ENCODE measurements at regions not wholly inside any gene's neighbourhood (a gene's known extent, or its start where the extent isn't known, plus 50 kb on each side); places are given as distances from the start of the nearest gene placed in this dataset.

DNA sequence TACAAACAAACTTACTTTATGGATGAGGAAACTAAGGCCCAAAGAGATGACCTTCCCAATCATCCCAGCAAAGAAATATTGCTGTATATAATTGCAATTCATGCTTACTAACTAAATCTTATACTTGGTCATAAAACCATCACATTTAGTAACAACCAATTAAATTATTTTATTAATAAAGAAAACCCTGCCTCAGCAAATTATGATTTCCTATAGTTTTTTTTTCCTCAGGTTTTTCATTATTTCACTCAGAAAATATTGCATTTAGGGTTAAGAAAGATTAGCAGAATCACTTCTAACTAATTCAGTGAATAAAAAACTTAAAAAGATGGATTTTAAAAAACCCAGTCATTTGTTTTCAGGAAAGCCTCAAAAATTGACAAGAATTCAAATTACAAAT is 86.5 kb upstream of the GADL1 start:
- Histone ChIP-seq H3K27ac (no peak overlapping the region), H3K9me3 (no peaks in the 10 kb centered on the region), H3K36me3 (no peaks in the 10 kb centered on the region), H3K27me3 (no peaks in the 10 kb centered on the region), H3K4me1 (ENCODE audit: insufficient read depth) (no peaks in the 10 kb centered on the region), H3K4me3 (no peak overlapping the region)
- intact Hi-C loops (cut with DNase I) = no loop called here
- no peak for DNase-seq
- TF ChIP-seq, protein P1, sequence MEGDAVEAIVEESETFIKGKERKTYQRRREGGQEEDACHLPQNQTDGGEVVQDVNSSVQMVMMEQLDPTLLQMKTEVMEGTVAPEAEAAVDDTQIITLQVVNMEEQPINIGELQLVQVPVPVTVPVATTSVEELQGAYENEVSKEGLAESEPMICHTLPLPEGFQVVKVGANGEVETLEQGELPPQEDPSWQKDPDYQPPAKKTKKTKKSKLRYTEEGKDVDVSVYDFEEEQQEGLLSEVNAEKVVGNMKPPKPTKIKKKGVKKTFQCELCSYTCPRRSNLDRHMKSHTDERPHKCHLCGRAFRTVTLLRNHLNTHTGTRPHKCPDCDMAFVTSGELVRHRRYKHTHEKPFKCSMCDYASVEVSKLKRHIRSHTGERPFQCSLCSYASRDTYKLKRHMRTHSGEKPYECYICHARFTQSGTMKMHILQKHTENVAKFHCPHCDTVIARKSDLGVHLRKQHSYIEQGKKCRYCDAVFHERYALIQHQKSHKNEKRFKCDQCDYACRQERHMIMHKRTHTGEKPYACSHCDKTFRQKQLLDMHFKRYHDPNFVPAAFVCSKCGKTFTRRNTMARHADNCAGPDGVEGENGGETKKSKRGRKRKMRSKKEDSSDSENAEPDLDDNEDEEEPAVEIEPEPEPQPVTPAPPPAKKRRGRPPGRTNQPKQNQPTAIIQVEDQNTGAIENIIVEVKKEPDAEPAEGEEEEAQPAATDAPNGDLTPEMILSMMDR (IDR thresholded peaks at IDR 0.05) = no peak
- no peak for TF ChIP-seq POLR2A (IDR thresholded peaks at IDR 0.05)
- TF ChIP-seq EP300 (IDR thresholded peaks at IDR 0.05) = no peak

DNA sequence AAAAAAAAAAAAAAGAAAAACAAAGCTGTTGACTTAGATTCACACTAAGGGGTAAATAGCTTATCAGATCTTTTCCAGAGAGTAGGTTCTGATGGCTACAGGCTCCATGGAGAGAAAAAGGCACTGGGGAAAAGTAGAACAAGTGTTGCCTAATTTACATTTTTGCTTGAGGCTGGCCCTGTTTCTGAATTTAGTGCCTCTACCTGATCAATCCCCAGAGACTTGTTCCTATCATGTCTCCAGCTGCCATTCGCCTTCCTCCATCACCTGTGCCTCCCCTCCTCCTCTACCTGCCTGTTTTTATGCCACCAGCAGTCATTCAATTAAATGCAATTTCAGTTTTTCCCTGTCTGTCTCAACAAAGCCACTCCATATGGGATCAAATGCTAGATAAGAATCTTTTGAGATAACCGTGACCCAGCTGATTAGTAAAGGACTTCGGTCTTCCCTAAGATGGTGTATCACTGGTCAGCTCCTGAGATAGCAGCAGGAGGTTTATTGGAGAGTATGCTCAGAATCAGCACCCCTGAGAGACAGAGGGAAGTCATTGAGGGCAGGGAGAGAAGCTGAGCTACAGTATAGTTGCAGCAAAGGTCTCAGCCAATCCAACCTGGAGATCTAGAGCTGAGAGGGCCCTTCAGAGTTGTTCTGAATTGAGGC is 88.1 kb upstream of the GADL1 start:
- Histone ChIP-seq H3K4me3 (no peak overlapping the region), H3K27ac (no peak overlapping the region), H3K27me3 (no peaks in the 10 kb centered on the region), H3K4me1 (ENCODE audit: insufficient read depth) (no peaks in the 10 kb centered on the region), H3K9me3 (no peaks in the 10 kb centered on the region), H3K36me3 (no peaks in the 10 kb centered on the region)
- WGBS, 3 donors = 92 to 96% (median 93%) methylated on average over 3 of the region's 3 CpGs
- no peak for DNase-seq
- intact Hi-C loops (cut with DNase I) = no loop called here
- TF ChIP-seq, protein P1 (IDR thresholded peaks at IDR 0.05) = no peak
- no peak for TF ChIP-seq EP300 (IDR thresholded peaks at IDR 0.05)
- no peak for TF ChIP-seq POLR2A (IDR thresholded peaks at IDR 0.05)

DNA sequence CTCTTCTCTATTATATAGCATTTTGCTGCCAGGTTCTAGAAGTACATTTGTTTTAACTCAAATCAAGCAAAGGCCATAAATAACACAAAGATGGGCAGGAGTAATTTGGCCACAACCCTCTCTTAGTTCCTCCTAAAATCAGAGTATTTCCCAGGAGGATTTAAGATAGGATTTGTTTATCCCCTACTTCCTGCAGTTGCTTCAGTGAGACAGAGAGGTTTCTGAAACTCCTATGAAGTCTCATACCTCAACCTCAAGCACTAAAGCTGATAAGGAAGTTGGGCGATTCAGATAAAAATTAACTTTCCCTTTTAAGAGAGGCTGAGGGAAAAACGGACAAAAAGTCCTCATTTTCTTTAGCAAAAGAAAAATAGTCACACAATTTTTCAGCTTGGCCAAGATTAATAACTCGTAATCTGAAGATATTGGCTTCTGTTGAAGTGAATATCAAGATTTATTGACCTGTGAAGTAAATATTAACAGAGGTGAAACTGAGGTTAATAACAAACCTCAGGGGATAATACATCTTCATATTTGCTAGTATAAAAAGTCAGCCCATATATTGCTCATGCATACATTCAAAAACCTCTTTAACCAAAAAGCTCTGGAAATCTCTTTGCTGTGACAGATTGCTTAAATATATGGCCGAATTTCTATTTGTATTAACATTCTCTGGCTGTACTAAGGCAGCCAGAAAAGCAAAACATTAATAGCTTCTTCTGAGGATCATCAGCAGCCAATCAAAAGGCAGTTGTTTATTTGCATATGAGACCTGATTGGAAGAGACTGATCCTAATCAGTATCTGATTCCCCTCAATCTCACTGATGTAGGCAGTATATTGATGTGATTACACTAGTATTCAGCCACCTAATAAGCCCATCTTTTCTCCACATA is 90.6 kb upstream of the GADL1 start:
- Histone ChIP-seq H3K27ac (no peak overlapping the region), H3K4me1 (ENCODE audit: insufficient read depth) (no peaks in the 10 kb centered on the region), H3K36me3 (no peaks in the 10 kb centered on the region), H3K4me3 (no peak overlapping the region), H3K27me3 (no peaks in the 10 kb centered on the region), H3K9me3 (no peaks in the 10 kb centered on the region)
- WGBS, 3 donors = 15 to 23% (median 16%) methylated on average over 4 of the region's 4 CpGs
- DNase-seq = no peak
- TF ChIP-seq EP300 (IDR thresholded peaks at IDR 0.05) = no peak
- TF ChIP-seq POLR2A (IDR thresholded peaks at IDR 0.05) = no peak
- TF ChIP-seq, protein P1 (IDR thresholded peaks at IDR 0.05) = no peak
- intact Hi-C loops (cut with DNase I) = no loop called here

DNA sequence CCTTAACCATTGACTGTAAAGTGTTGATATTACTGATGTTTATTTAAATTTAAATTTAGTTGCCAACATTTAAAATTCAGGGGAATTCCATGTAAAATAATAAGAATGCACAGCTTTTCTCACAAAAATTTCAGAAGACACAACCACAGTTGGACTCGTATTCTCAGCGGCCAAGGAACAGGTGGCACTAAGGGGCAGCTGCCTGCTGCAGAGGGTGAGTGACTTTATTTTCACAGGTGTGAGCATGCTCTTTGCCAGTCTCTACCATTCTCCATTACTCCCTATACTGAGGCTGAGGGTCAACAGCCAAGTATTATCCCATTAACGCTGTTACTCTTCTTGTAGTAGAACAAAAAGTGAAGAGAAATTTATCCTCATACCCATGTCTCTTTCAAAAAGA is 92.1 kb upstream of the GADL1 start:
- H3K27me3 ChIP-seq = no peaks in the 10 kb centered on the region
- 91 to 94% (median 91%) methylated on average over 3 of the region's 3 CpGs for WGBS, 3 donors
- no peak overlapping the region for H3K27ac ChIP-seq
- no peak overlapping the region for H3K4me3 ChIP-seq
- intact Hi-C loops (cut with DNase I) = no loop called here
- no peak for DNase-seq
- no peaks in the 10 kb centered on the region for H3K9me3 ChIP-seq
- no peaks in the 10 kb centered on the region for H3K36me3 ChIP-seq
- TF ChIP-seq, protein P1 (IDR thresholded peaks at IDR 0.05) = no peak
- no peak for TF ChIP-seq EP300 (IDR thresholded peaks at IDR 0.05)
- TF ChIP-seq POLR2A (IDR thresholded peaks at IDR 0.05) = no peak
- H3K4me1 ChIP-seq (ENCODE audit: insufficient read depth) = no peaks in the 10 kb centered on the region
